AG09309 (cell line): ENCODE measurements at regions not wholly inside any gene's neighbourhood (a gene's known extent, or its start where the extent isn't known, plus 50 kb on each side); places are given as distances from the start of the nearest gene placed in this dataset.

Experiments used
- DNase-seq: peaks from one replicate; pipeline ENCODE4 v3.0.0-alpha.2; 2010; ENCODE audit warnings: low read depth
- H3K4me3 ChIP-seq: 2 replicates; pipeline ENCODE4 v1.5.1; 2011; ENCODE audit warnings: mild to moderate bottlenecking, low read depth, low read length, moderate library complexity; ENCODE audit not compliant: control insufficient read depth
- CTCF ChIP-seq: IDR thresholded peaks from 2 replicates; pipeline ENCODE4 v1.5.1; 2011; ENCODE audit warnings: mild to moderate bottlenecking, low read depth, low read length, inconsistent platforms; ENCODE audit not compliant: insufficient read depth, control insufficient read depth; ENCODE audit errors: missing control alignments

GRCh38 chr11:15451713-15452112, 337.0 kb downstream of the INSC start:
- TF ChIP-seq CTCF = no peak
- DNase-seq = no peak
- no peak overlapping the region for H3K4me3 ChIP-seq

GRCh38 chr11:15453211-15453765, 338.6 kb downstream of the INSC start:
- no peak for TF ChIP-seq CTCF
- no peak for DNase-seq

GRCh38 chr11:15468466-15468865, 353.7 kb downstream of the INSC start:
- H3K4me3 ChIP-seq = no peak overlapping the region
- no peak for TF ChIP-seq CTCF
- DNase-seq = no peak

More at GRCh38 chr11:15453211-15453765, 338.6 kb downstream of the INSC start:
- H3K4me3 ChIP-seq = no peak overlapping the region

GRCh38 chr11:15471048-15471894, 356.5 kb downstream of the INSC start:
- H3K4me3 ChIP-seq = no peak overlapping the region
- DNase-seq = no peak
- TF ChIP-seq CTCF = no peak

GRCh38 chr11:15471895-15472799, 357.4 kb downstream of the INSC start:
- no peak overlapping the region for H3K4me3 ChIP-seq
- no peak for TF ChIP-seq CTCF
- no peak for DNase-seq
